HFF-Myc (cell line): ENCODE measurements at regions not wholly inside any gene's neighbourhood (a gene's known extent, or its start where the extent isn't known, plus 50 kb on each side); places are given as distances from the start of the nearest gene placed in this dataset.

ENCODE experiments used
- DNase-seq: peaks from one replicate; pipeline ENCODE4 v3.0.0-alpha.2; 2011; ENCODE audit warnings: low read depth; ENCODE audit errors: extremely low read depth
- H3K4me3 ChIP-seq: replicated peaks from 2 replicates; pipeline ENCODE4 v1.5.1; 2011; ENCODE audit warnings: low read depth, mild to moderate bottlenecking, control low read depth, low read length
- CTCF ChIP-seq: IDR thresholded peaks from 2 replicates; pipeline ENCODE4 v1.5.1; 2012; ENCODE audit warnings: mild to moderate bottlenecking, low read depth, low read length, control low read depth; ENCODE audit errors: missing control alignments

- DNase-seq, result no peak
- H3K4me3 ChIP-seq, result no peak overlapping the region
- TF ChIP-seq CTCF, result no peak
Observed at GRCh38 chr1:166270476-166271150, 103.8 kb upstream of the FAM78B start.

GRCh38 chr1:166271151-166271538, 104.3 kb upstream of the FAM78B start:
- no peak for DNase-seq
- H3K4me3 ChIP-seq, result no peak overlapping the region
- TF ChIP-seq CTCF, result no peak

- H3K4me3 ChIP-seq, result no peak overlapping the region
- no peak for TF ChIP-seq CTCF
- DNase-seq, result no peak
Observed at GRCh38 chr1:166272155-166272554, 105.4 kb upstream of the FAM78B start.

GRCh38 chr1:166272851-166273250, 106.0 kb upstream of the FAM78B start:
- no peak for DNase-seq
- TF ChIP-seq CTCF, result no peak
- H3K4me3 ChIP-seq, result no peak overlapping the region

- DNase-seq, result no peak
- TF ChIP-seq CTCF, result no peak
- no peak overlapping the region for H3K4me3 ChIP-seq
Observed at GRCh38 chr1:166273618-166274017, 106.8 kb upstream of the FAM78B start.

GRCh38 chr1:166282391-166283137, 115.8 kb upstream of the FAM78B start:
- TF ChIP-seq CTCF, result no peak
- no peak for DNase-seq
- no peak overlapping the region for H3K4me3 ChIP-seq
